Mucosa of rectum (tissue), 2 donors: ENCODE measurements at regions not wholly inside any gene's neighbourhood (a gene's known extent, or its start where the extent isn't known, plus 50 kb on each side); places are given as distances from the start of the nearest gene placed in this dataset.

Experiments
- H3K27ac ChIP-seq, 2 donors: one replicate each; pipeline ENCODE4 v1.7.0; 2013; ENCODE audit warnings: inconsistent platforms in 2 of 2, low read depth in 2 of 2, low read length in 2 of 2
- H3K27me3 ChIP-seq, 2 donors: one replicate each; pipeline ENCODE4 v1.7.0; 2013; ENCODE audit warnings: low read length in 2 of 2; ENCODE audit not compliant: control insufficient read depth in 2 of 2, insufficient read depth in 2 of 2
- H3K36me3 ChIP-seq, 2 donors: one replicate each; pipeline ENCODE4 v1.7.0; 2013; ENCODE audit warnings: low read length in 2 of 2; ENCODE audit not compliant: control insufficient read depth in 2 of 2, insufficient read depth in 2 of 2
- H3K4me1 ChIP-seq, 2 donors: one replicate each; pipeline ENCODE4 v1.7.0; 2013; ENCODE audit warnings: low read length in 2 of 2, mild to moderate bottlenecking in 1 of 2; ENCODE audit not compliant: control insufficient read depth in 2 of 2, insufficient read depth in 2 of 2
- H3K4me3 ChIP-seq, 2 donors: one replicate each; pipeline ENCODE4 v1.7.0; 2013; ENCODE audit warnings: low read length in 2 of 2
- H3K9ac ChIP-seq, 2 donors: one replicate each; pipeline ENCODE4 v1.7.0; 2013; ENCODE audit warnings: low read length in 2 of 2, low read depth in 1 of 2, mild to moderate bottlenecking in 1 of 2
- H3K9me3 ChIP-seq, 2 donors: one replicate each; pipeline ENCODE4 v1.7.0; 2013; ENCODE audit warnings: low read length in 2 of 2; ENCODE audit not compliant: control insufficient read depth in 2 of 2
- donor health status: healthy.
- donor health status: Normal muscosa, but diverticular disease.

DNA sequence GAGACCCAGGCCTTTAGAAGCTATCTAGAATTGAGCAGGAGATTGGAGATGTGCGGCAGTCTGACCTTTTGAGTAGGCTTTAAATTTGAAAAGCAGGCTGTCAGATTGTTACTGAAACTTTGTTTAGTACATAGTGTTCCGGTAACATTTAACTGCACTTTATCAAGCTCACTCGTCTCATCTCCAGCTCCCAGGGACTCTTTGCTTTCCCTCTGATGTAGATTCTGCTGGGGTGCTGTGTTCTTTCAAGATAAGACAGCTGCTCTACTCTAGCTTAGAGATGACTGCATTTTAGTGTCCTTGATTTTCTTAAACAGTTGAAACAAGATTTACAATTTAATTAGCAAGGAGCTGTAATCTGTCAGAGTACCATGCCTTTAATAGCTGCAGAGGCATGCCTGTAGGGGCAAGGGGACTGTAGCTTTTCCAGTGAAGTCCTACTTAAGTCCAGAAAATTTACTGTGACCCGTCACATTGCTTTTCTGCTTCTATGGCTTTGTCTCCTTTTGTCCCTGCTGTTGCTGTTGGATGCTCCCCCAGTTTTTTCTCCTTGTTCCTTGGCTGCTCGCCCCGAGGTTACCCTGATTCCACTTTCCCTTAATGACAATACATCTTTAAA, 56.4 kb upstream of the MTPN start:
- no peak overlapping the region for H3K4me3 ChIP-seq
- no peaks in the 10 kb centered on the region for H3K4me1 ChIP-seq
- no peak overlapping the region for H3K9ac ChIP-seq
- H3K9me3 ChIP-seq: no peaks in the 10 kb centered on the region
- H3K27ac ChIP-seq: no peak overlapping the region
- H3K27me3 ChIP-seq: no peaks in the 10 kb centered on the region
- no peaks in the 10 kb centered on the region for H3K36me3 ChIP-seq

DNA sequence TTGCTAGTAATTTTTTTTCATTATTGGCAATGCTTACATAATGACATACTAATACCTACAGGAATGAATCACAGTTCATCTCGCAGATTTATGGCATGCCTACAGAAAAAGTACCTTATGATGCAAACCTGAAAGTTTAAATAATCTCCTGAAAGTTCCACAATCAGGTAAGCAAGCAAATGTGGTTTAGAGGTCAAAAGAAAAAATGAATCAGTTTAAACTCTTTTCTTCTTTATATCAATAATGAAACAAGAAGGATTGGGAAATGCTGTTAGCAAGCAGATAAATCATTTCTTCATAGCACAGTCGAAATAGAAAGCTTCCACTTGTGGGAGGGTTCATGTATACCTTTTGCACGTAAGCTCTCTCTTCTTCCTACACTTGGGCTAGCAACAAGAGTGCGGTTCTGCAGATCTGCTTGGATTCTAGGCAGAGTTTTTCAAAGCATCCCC, 53.7 kb upstream of the MTPN start:
- no peak overlapping the region for H3K4me3 ChIP-seq
- H3K27me3 ChIP-seq: no peaks in the 10 kb centered on the region
- H3K9me3 ChIP-seq: no peaks in the 10 kb centered on the region
- no peaks in the 10 kb centered on the region for H3K36me3 ChIP-seq
- H3K27ac ChIP-seq: no peak overlapping the region
- H3K9ac ChIP-seq: no peak overlapping the region
- no peaks in the 10 kb centered on the region for H3K4me1 ChIP-seq

DNA sequence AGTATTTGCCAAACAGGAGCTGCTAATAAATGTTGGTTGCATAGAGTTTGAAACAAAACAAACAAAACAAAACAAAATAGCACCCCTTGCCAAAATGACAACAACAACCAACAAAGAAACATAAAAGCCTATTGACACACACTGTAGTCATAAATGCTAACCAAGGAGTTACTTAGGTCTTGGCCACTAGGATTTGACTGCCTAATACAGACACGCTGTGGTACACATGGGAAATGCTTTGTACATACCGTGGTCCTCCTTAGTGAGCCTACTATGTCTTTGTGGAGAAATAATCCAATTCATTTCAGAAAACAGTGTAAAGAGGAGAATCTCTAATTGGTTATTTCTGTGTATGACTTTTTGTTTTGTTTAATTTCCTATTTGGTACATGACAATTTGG, 53.2 kb upstream of the MTPN start:
- no peak overlapping the region for H3K27ac ChIP-seq
- no peak overlapping the region for H3K9ac ChIP-seq
- H3K9me3 ChIP-seq: no peaks in the 10 kb centered on the region
- no peaks in the 10 kb centered on the region for H3K4me1 ChIP-seq
- H3K36me3 ChIP-seq: no peaks in the 10 kb centered on the region
- no peaks in the 10 kb centered on the region for H3K27me3 ChIP-seq
- no peak overlapping the region for H3K4me3 ChIP-seq

DNA sequence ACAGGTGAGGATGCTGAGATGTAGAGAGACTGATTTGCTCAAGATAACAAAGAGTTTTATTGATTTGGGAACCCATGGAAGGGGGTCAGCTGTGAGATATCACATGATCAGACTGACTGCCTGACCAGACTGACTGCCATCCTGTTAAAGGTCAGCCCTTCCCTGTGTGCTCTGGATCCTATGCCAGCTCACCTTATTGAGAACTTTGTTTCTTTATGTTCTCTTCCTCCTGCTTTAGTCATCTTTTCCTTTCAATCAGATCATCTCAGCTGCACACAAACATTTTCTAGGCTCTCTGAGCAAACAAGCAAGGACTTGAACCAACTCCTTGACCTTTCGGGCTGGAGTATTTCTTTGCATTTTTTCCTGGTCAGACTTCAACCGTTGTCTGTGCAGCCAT, 50.0 kb upstream of the MTPN start:
- H3K4me1 ChIP-seq: no peaks in the 10 kb centered on the region
- H3K9ac ChIP-seq: no peak overlapping the region
- no peaks in the 10 kb centered on the region for H3K9me3 ChIP-seq
- no peak overlapping the region for H3K27ac ChIP-seq
- no peak overlapping the region for H3K4me3 ChIP-seq
- no peaks in the 10 kb centered on the region for H3K27me3 ChIP-seq
- no peaks in the 10 kb centered on the region for H3K36me3 ChIP-seq
